Activated naive CD4-positive, alpha-beta T cell treated with anti-CD3 and anti-CD28 coated beads, Interleukin-2, amount 50 U/mL, for 16 hours (primary cell): ENCODE measurements at regions not wholly inside any gene's neighbourhood (a gene's known extent, or its start where the extent isn't known, plus 50 kb on each side); places are given as distances from the start of the nearest gene placed in this dataset.

Source experiments
- DNase-seq: peaks from one replicate; pipeline ENCODE4 v3.0.0-alpha.2; 2020

DNA sequence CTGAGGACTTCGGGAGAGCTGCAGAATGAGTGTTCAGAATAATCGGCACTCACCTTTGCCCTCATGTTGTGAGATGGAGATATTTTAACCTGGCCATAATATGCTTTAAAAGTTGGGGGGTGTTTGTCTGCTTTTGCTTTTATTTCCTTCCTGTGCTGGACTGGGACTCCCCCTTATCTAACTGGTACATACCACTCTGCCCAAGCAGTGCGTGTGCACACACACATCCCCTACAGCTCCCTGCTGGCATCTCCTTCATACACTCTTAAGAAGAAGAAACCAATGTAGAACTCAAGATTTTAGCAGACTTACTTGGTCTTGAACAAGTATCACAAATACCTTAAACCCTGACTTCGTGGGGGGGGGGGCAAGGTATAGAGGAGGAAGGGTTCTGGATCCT is 146.2 kb upstream of the DMRT1 start:
- DNase-seq = no peak

DNA sequence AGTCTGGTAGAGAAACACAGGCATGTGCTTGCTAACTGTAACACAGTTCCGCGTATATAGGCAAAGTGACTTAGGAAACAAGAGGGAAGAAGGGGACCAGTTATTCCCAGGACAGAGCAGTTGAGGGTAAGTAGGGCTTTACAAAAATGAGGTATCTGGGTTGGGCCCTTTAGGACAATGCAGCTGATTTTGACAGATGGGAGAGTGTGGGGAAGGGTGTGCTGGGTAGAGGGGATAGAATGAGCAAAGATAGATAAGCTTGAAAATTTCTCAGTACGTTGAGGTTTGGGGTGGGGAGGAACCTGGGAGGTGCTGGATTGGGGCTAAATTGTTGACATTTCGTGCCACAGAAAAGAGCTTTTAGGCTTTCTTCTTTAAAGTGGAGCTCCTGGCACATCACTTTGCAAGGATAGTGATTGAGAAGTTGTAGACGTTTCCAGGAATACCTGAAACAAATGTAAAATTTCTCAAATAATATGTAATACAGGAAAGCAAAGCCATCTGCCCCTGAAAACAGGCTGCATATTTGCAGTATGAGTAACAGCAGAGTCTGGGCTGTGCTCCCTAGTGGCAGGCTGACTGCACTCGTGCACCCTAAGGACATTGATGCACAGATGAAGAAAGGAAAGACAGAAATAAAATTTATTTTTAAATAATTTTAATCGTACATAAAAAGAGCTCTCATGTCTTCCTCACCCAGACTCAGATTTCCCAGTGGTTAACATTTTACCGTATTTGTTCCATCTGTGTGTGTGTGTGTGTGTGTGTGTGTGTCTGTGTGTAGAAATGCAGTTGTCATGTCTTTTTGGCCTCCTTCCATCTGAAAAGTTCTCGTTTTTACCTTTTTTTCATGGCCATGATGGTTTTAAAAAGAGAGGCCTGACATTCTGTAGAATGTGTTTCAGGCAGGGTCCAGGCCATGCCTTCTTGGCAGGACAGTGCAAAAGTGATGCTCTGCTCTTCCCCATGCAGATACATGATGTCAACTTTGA is 144.9 kb upstream of the DMRT1 start:
- no peak for DNase-seq

DNA sequence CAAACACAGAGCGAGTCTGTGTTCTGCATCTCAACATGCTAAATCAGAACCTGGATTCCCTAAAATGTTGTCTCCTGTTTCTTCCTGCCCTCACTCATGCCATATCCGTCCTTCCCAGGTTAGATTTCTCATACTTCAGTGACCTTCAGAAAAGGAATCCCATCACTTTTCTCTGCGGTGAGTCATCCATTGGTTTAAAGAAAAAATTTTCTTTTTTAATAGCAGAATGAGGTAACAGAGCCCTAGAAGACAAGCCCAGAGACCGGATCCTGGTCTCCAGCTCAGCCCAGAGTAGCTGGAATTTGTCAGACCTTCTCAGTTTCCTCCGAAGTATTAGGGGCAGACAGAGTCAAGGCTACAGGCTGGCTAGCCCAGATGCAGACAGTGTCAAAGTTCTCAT is 143.2 kb upstream of the DMRT1 start:
- DNase-seq = no peak

DNA sequence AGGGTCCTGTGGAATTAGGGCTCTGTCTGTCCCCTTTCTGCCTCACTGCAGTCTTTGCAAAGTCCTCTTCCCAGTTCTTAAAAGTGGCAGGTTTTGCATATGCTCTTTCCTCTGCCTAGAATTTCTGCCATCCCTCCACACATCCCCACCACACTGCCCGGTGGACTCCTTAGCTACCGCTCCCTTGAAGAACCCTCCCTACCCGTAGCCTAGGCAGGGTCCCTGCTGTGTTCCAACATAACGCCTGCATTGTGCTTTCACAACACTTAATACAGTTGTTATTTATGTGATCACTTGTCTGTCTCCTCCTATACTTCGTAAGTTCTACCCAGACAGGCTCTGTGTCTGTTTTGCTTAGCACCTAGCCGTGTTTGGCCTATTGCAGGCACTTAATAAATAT is 142.5 kb upstream of the DMRT1 start:
- no peak for DNase-seq

DNA sequence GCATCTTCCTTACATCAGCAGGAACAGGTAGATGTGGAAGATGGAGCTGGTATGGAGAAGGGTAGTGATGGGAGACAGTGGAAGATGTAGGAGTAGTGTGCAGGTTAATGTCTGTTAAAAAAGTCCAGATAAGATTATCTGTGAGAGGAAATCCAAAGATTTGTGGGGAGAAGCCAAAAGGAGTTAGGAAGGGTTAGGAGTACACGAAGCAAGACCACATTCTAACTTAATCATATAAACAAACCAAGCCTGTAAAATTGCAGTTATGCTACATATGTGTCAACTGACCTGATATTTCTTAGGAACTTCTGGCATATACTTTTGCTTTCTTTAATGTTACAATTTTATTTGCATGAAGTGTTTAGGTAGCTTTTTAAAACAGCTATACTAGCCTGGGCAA is 142.1 kb upstream of the DMRT1 start:
- DNase-seq = no peak

- no peak for DNase-seq
Observed at GRCh38 chr9:700365-701282, 140.9 kb upstream of the DMRT1 start.

DNA sequence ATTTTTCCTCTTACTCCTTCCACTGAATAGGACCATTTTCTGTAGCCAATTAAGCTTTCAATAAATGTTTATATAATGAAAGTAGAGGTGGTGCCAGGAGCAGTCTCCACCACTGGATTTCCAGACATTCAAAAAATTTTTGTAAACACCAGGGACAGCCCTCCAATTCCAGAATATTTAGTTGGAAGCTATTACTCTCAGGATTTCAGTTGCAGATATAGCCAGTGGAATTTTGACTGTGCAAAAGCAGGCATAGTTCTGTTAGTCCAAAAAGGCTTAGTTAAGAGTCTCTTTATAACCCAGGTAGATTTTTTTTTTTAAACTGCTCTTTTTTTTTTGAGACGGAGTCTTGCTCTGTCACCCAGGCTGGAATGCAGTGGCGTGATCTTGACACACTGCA is 138.1 kb upstream of the DMRT1 start:
- no peak for DNase-seq

GRCh38 chr9:706073-706472 is 135.4 kb upstream of the DMRT1 start:
- DNase-seq = no peak

DNA sequence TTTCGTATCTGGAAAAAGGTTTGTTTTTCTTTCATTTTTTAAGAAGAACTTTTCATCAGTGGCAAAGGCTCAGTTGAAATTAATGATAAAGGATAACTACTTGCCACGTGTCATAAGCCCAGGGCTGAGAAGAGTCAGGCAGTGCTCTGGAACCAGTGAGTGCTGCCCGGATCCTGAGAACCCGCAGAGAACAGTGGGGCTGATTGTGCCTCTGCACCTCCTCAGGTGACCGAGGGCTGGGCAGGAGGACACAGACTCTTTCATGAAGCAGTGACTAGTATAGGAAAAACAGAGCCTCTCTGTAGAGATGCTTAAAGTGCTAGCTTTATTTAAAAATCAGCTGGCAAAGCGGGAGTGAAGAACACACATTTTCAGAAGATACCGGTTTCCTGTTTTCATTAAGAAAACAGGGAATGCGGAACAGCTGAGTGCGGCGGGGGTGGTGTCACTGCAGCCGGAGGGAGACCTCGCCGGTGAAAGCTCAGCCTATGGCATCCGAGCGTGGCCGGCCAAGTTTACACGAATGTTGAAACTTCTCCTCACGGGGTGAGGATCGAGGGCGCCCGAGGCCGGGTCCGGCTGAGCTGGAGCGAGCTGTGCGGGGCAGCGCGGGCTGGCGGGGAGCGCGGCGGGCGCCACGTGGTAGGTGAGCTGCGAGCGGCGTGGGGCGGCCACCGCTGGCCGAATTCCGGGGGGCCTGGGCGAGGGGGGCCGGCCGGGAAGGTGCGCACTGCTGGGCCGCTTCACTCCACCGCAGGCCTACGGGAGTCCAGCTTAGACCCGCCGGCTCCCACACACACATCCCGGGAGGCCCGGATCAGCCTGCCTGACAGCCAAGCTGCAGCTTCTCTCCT is 134.7 kb upstream of the DMRT1 start:
- DNase-seq = peak; percentile 52

DNA sequence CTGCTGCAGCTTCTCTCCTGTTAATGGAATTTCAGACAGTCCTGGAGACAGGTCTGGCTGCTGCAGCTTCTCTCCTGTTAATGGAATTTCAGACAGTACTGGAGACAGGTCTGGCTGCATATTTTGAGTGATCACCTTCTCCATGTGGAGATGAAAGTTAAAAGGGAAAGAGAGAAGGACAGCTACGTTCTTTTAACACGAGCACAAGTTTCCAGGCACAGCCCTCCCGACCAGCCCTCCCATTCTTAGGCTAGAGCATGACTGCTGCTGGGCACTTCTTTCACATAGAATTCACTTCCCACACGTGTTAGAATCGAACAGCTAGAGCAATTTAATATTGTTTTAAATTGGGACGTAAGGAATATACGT is 133.3 kb upstream of the DMRT1 start:
- no peak for DNase-seq

- no peak for DNase-seq
Observed at GRCh38 chr9:708551-709432, 132.7 kb upstream of the DMRT1 start.

GRCh38 chr9:710951-711745 is 130.3 kb upstream of the DMRT1 start:
- no peak for DNase-seq

DNA sequence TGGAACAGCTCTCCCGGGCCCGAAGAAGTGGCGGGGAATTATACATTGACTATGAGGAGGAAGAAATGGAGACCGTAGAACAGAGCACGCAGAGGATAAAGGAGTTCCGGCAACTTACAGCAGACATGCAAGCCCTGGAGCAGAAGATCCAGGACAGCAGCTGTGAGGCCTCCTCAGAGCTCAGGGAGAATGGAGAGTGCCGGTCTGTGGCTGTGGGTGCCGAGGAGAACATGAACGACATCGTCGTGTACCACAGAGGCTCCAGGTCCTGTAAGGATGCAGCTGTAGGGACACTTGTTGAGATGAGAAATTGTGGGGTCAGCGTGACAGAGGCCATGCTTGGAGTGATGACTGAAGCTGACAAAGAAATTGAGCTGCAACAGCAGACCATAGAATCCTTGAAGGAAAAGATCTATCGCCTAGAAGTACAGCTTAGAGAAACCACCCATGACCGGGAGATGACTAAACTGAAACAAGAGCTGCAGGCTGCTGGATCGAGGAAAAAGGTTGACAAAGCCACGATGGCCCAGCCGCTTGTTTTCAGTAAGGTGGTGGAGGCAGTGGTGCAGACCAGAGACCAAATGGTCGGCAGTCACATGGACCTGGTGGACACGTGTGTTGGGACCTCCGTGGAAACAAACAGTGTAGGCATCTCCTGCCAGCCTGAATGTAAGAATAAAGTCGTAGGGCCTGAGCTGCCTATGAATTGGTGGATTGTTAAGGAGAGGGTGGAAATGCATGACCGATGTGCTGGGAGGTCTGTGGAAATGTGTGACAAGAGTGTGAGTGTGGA is 129.5 kb upstream of the DMRT1 start:
- DNase-seq = no peak

- DNase-seq = no peak
Observed at GRCh38 chr9:712643-713042, 128.9 kb upstream of the DMRT1 start.

GRCh38 chr9:713091-713490 is 128.4 kb upstream of the DMRT1 start:
- no peak for DNase-seq

GRCh38 chr9:714675-715074 is 126.8 kb upstream of the DMRT1 start:
- no peak for DNase-seq

DNA sequence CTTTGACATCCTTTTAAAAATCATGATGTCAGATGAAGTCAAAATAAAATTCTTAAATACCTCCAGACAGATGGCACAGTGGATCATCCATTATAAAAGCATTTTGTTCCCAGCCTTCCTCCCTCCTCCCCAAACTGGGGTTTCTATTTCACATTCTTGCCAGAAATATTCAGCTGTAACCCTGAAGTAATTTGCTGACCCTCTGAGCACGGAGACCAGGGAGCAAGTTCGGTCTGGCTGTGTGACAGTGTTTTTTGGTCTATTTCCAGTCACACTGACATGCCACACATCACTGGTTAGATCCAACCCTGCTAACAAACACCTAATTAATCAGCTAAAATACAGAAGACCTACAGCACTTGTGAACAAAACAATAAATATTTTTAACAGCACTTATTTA is 126.2 kb upstream of the DMRT1 start:
- no peak for DNase-seq

DNA sequence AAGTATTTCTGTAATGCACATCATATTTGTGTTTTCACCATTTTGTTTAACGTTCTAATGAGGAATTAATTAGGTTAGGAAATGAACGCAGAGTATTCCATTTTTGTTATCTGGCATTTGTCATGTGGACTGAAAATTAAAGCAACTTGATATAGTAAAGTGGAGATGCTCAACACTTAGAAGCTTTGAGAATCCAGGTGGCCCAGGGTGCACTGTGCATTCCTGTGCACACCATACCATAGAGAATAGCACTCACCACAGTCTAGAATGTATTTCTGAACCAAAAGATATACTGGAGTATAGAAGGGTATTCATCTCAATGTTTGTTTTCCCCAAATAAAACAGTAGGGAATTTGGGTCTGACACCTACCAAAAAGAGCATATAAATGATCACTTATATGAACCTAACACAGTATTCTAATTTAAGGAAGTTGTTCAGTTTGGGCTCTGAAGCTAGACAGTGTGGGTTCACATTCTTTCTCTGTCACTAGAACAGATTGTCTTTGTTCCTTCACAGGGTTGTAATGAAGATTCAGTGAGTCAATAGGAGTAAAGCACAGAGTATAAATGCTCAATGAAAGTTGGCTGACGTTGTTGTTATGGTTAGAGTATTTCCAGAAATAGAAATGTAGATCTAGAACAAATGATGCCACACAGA is 125.6 kb upstream of the DMRT1 start:
- no peak for DNase-seq

DNA sequence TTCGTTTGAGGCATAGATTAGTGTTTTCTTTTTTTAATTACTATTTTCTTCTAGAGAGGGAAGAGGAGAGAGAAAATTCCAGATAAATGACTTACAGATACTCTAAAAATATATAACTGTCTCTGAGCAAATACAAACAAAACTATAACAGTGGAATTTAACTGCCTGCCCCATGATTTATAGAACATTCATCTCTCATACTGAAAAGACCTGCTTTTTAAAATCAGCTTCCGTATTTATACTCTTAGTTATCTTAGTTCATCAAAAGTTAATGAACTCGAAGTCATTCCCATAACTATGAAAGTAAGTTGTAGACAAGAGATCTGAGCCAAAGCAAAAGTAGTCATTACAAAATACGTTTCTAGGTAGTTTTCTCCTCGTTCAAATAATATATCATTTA is 123.8 kb upstream of the DMRT1 start:
- no peak for DNase-seq
